Transverse colon (tissue), 4 donors: ENCODE measurements at regions not wholly inside any gene's neighbourhood (a gene's known extent, or its start where the extent isn't known, plus 50 kb on each side); places are given as distances from the start of the nearest gene placed in this dataset.

Experiments
- CTCF ChIP-seq, 5 experiments: fragments of 200-600 bp in 3 of 5; fragments of 450-650 bp in 2 of 5; sonication (generic) in 3 of 5; IDR thresholded peaks; 1 replicate in 2 of 5; 2 replicates in 3 of 5; pipeline ENCODE4 v1.5.1; 2016 to 2017; ENCODE audit warnings: antibody characterized with exemption in 5 of 5, inconsistent platforms in 3 of 5, mild to moderate bottlenecking in 2 of 5, moderate library complexity in 1 of 5
- EP300 ChIP-seq: sonication (generic); formaldehyde crosslinking; IDR thresholded peaks from one replicate; pipeline ENCODE4 v1.6.1; 2017; ENCODE audit warnings: antibody characterized with exemption, low read depth
- POLR2A ChIP-seq: fragments of 450-650 bp; IDR thresholded peaks from one replicate; pipeline ENCODE4 v1.6.1; 2016; ENCODE audit warnings: antibody characterized with exemption, mild to moderate bottlenecking, moderate library complexity
- POLR2AphosphoS5 ChIP-seq, 3 donors: sonication (generic); formaldehyde crosslinking; IDR thresholded peaks; one replicate each; pipeline ENCODE4 v1.6.1; 2016; ENCODE audit warnings: antibody characterized with exemption in 3 of 3

- TF ChIP-seq CTCF (IDR thresholded peaks at IDR 0.05) = no peak
- no peak for TF ChIP-seq POLR2A
- TF ChIP-seq EP300 = no peak
- TF ChIP-seq POLR2AphosphoS5 (IDR thresholded peaks at IDR 0.05) = peak in 2 of 3 donors; percentile 25 to 43
These were observed 193.6 kb downstream of the IRS2 start for GRCh38 chr13:109592770-109593169.
